Ishikawa (cell line): ENCODE measurements at regions not wholly inside any gene's neighbourhood (a gene's known extent, or its start where the extent isn't known, plus 50 kb on each side); places are given as distances from the start of the nearest gene placed in this dataset.

Source experiments
- CEBPB ChIP-seq: IDR thresholded peaks from 2 replicates; pipeline ENCODE4 v1.6.1; 2012
- CREB1 ChIP-seq: IDR thresholded peaks from 2 replicates; pipeline ENCODE4 v1.6.1; 2012; ENCODE audit warnings: low read depth
- EGR1 ChIP-seq: IDR thresholded peaks from 2 replicates; pipeline ENCODE4 v1.6.1; 2012
- EP300 ChIP-seq: IDR thresholded peaks from 2 replicates; pipeline ENCODE4 v1.6.1; 2012; ENCODE audit warnings: borderline replicate concordance
- FOXM1 ChIP-seq: IDR thresholded peaks from 2 replicates; pipeline ENCODE4 v1.6.1; 2012; ENCODE audit warnings: low read depth, borderline replicate concordance
- NFIC ChIP-seq: IDR thresholded peaks from 2 replicates; pipeline ENCODE4 v1.6.1; 2012
- RAD21 ChIP-seq: IDR thresholded peaks from 2 replicates; pipeline ENCODE4 v1.6.1; 2012; ENCODE audit warnings: low read depth
- TAF1 ChIP-seq: IDR thresholded peaks from 2 replicates; pipeline ENCODE4 v1.6.1; 2012; ENCODE audit warnings: low read depth, mild to moderate bottlenecking
- TCF12 ChIP-seq: IDR thresholded peaks from 2 replicates; pipeline ENCODE4 v1.6.1; 2012; ENCODE audit warnings: low read depth
- TEAD4 ChIP-seq: IDR thresholded peaks from 2 replicates; pipeline ENCODE4 v1.6.1; 2012
- YY1 ChIP-seq: IDR thresholded peaks from 2 replicates; pipeline ENCODE4 v1.6.1; 2012; ENCODE audit warnings: low read depth
- ZBTB7A ChIP-seq: IDR thresholded peaks from 2 replicates; pipeline ENCODE4 v1.6.1; 2012; ENCODE audit warnings: low read depth
- TF ChIP-seq, protein P1 (sequence below): IDR thresholded peaks from 2 replicates; pipeline ENCODE4 v1.6.1; 2012
- TF ChIP-seq, protein P2 (sequence below): IDR thresholded peaks from 2 replicates; pipeline ENCODE4 v1.6.1; 2012
- TF ChIP-seq, protein P3 (sequence below): IDR thresholded peaks from 2 replicates; pipeline ENCODE4 v1.6.1; 2012; ENCODE audit warnings: low read depth, mild to moderate bottlenecking

DNA sequence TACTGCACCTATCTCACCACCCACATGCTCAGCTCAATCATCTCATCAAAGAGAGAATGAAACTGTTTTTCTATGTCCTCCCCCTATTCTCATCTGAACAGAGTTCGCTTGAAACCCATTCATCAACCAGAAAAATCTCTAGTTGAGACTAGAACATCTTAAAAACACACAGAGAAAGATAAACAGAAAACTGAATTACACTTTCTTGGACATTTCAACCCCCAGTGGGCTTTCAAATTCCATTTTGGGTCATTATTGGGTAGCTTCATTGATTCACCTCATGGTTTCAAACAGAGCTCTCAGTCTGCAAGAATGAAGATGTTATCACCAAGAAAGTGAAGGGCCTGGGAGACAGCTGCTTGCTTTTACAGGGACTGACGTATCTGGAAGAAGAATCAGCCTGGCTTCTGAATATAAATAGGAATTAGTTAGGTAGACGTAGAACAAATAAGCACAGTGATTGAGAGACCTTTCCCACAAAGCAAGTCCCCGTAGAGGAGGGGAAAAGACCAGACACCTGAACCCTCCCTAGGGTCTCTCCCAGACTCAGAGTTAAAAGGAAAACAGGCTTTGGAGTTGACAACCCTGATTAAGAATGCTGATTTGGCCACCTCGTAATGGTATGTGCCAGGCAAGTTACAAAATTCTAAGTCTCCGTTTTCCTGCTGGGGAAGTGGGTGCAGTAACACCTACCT is 155.7 kb downstream of the BBOX1 start:
- TF ChIP-seq CEBPB (no peak), EGR1 (no peak), RAD21 (no peak), ZBTB7A (no peak), TCF12 (no peak), NFIC (no peak), TAF1 (no peak), EP300 (no peak), FOXM1 (no peak), YY1 (no peak), TEAD4 (no peak), CREB1 (no peak)
- TF ChIP-seq, protein P1, sequence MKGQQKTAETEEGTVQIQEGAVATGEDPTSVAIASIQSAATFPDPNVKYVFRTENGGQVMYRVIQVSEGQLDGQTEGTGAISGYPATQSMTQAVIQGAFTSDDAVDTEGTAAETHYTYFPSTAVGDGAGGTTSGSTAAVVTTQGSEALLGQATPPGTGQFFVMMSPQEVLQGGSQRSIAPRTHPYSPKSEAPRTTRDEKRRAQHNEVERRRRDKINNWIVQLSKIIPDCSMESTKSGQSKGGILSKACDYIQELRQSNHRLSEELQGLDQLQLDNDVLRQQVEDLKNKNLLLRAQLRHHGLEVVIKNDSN = no peak
- TF ChIP-seq, protein P2, sequence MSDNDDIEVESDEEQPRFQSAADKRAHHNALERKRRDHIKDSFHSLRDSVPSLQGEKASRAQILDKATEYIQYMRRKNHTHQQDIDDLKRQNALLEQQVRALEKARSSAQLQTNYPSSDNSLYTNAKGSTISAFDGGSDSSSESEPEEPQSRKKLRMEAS = no peak
- TF ChIP-seq, protein P3, sequence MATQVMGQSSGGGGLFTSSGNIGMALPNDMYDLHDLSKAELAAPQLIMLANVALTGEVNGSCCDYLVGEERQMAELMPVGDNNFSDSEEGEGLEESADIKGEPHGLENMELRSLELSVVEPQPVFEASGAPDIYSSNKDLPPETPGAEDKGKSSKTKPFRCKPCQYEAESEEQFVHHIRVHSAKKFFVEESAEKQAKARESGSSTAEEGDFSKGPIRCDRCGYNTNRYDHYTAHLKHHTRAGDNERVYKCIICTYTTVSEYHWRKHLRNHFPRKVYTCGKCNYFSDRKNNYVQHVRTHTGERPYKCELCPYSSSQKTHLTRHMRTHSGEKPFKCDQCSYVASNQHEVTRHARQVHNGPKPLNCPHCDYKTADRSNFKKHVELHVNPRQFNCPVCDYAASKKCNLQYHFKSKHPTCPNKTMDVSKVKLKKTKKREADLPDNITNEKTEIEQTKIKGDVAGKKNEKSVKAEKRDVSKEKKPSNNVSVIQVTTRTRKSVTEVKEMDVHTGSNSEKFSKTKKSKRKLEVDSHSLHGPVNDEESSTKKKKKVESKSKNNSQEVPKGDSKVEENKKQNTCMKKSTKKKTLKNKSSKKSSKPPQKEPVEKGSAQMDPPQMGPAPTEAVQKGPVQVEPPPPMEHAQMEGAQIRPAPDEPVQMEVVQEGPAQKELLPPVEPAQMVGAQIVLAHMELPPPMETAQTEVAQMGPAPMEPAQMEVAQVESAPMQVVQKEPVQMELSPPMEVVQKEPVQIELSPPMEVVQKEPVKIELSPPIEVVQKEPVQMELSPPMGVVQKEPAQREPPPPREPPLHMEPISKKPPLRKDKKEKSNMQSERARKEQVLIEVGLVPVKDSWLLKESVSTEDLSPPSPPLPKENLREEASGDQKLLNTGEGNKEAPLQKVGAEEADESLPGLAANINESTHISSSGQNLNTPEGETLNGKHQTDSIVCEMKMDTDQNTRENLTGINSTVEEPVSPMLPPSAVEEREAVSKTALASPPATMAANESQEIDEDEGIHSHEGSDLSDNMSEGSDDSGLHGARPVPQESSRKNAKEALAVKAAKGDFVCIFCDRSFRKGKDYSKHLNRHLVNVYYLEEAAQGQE = no peak

DNA sequence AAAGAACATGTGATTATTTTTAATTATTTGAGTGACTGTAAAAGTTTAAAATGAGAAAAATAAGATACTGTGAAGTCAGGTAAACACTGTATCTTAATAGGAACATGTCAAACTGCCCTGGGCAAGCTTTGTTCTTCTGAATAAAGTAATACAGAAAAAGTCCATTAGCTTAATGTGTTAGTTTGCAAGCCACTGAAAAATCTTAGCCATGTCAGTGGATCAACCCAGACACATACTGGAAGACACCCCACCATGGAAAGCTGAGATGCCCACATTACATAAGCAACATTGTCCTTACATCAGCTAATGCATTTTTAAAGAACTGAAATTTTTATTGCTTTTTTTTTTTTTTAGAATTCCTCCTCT is 155.2 kb downstream of the BBOX1 start:
- TF ChIP-seq ZBTB7A = no peak
- TF ChIP-seq CEBPB = no peak
- no peak for TF ChIP-seq YY1
- TF ChIP-seq, protein P3 = no peak
- no peak for TF ChIP-seq TAF1
- TF ChIP-seq FOXM1 = no peak
- no peak for TF ChIP-seq TCF12
- TF ChIP-seq EP300 = no peak
- TF ChIP-seq, protein P2 = no peak
- no peak for TF ChIP-seq RAD21
- TF ChIP-seq NFIC = no peak
- TF ChIP-seq, protein P1 = no peak
- TF ChIP-seq EGR1 = no peak
- no peak for TF ChIP-seq CREB1

DNA sequence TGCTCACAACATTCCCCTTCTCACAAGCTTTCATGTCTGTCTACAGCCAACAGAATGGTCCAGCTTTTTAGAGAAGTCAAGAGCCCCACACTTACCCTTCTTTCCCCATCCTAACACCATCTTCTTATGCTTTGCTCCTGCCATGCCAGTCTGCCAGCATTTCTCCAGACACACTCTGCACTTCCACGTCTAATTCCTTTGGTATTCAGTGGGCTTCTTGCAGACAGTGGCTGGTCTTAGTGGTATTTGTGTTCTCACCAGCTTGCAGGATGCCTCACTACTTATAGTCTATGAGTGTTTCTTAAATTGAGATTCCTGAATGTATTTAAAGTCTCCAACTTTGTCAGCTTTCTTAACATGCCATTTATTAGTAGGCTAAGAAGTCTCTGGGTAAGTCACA is 154.4 kb downstream of the BBOX1 start:
- TF ChIP-seq RAD21 = no peak
- TF ChIP-seq TAF1 = no peak
- TF ChIP-seq, protein P2 = no peak
- TF ChIP-seq, protein P1 = no peak
- no peak for TF ChIP-seq CEBPB
- TF ChIP-seq CREB1 = no peak
- TF ChIP-seq YY1 = no peak
- TF ChIP-seq FOXM1 = no peak
- TF ChIP-seq, protein P3 = no peak
- TF ChIP-seq TCF12 = no peak
- TF ChIP-seq EP300 = no peak
